ENCODE measurements at regions not wholly inside any gene's neighbourhood (a gene's known extent, or its start where the extent isn't known, plus 50 kb on each side); places are given as distances from the start of the nearest gene placed in this dataset.

DNA sequence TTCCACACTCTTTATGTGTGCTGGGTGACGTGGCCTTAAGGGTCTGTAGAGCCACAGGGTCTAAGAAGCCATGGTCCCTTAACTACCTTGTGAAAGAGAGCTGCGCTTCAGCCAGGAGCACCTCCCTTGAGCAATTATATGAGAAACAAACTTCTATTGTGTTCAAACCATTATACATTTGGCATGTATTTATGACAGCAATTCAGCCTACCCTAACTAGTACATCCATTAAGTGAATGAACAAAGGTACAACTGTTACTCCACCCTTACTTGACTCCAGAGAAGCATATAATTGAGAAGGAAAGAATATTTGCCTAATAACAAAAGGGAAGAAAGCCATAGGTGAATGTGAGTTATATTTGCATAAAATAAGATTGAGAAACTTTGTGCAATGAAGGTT, 69.8 kb upstream of the BOC start:
- TF ChIP-seq, protein P1, sequence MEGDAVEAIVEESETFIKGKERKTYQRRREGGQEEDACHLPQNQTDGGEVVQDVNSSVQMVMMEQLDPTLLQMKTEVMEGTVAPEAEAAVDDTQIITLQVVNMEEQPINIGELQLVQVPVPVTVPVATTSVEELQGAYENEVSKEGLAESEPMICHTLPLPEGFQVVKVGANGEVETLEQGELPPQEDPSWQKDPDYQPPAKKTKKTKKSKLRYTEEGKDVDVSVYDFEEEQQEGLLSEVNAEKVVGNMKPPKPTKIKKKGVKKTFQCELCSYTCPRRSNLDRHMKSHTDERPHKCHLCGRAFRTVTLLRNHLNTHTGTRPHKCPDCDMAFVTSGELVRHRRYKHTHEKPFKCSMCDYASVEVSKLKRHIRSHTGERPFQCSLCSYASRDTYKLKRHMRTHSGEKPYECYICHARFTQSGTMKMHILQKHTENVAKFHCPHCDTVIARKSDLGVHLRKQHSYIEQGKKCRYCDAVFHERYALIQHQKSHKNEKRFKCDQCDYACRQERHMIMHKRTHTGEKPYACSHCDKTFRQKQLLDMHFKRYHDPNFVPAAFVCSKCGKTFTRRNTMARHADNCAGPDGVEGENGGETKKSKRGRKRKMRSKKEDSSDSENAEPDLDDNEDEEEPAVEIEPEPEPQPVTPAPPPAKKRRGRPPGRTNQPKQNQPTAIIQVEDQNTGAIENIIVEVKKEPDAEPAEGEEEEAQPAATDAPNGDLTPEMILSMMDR (IDR thresholded peaks at IDR 0.05): no peak
- TF ChIP-seq POLR2A (IDR thresholded peaks at IDR 0.05): no peak

Measured in esophagus squamous epithelium (tissue), 4 donors.